OCI-LY7 (cell line): ENCODE measurements at regions not wholly inside any gene's neighbourhood (a gene's known extent, or its start where the extent isn't known, plus 50 kb on each side); places are given as distances from the start of the nearest gene placed in this dataset.

ENCODE experiments used
- BruUV-seq: library from RNA; stranded (reverse); fragments of 400-500 nt; replicated peaks from 2 replicates; lab custom pipeline; 2021; lab: Mats Ljungman, UMichigan
- CTCF ChIA-PET: fragments of 300-600 bp; sonication (Branson Sonifier 250); formaldehyde crosslinking; loops from one replicate; lab custom pipeline; 2022; ENCODE audit warnings: antibody characterized with exemption; ENCODE audit not compliant: unreplicated experiment; lab: Charles Lee
- POLR2A ChIA-PET: fragments of 300-600 bp; sonication (Branson Sonifier 250); formaldehyde crosslinking; loops from one replicate; lab custom pipeline; 2022; ENCODE audit warnings: antibody characterized with exemption; lab: Charles Lee
- DNase-seq: peaks from one replicate; pipeline ENCODE4 v3.0.0-alpha.2; 2015; ENCODE audit warnings: low spot score
- H2AFZ ChIP-seq: fragments of 200-600 bp; sonication (generic), shearing (Covaris generic); 2 replicates; pipeline ENCODE4 v1.6.1; 2014; ENCODE audit warnings: mild to moderate bottlenecking, antibody characterized with exemption, low read length, moderate library complexity
- H3K27ac ChIP-seq: fragments of 200-600 bp; sonication (generic); 2 replicates; pipeline ENCODE4 v1.5.1; 2014; ENCODE audit warnings: mixed run types, low read depth, mild to moderate bottlenecking, moderate library complexity, low read length, inconsistent platforms; ENCODE audit not compliant: poor library complexity, severe bottlenecking
- H3K36me3 ChIP-seq: fragments of 200-600 bp; sonication (generic); 2 replicates; pipeline ENCODE4 v1.6.1; 2014; ENCODE audit warnings: mild to moderate bottlenecking, antibody characterized with exemption, low read length, moderate library complexity, mixed read lengths; ENCODE audit not compliant: insufficient read depth
- H3K4me1 ChIP-seq: fragments of 200-600 bp; sonication (generic); 2 replicates; pipeline ENCODE4 v1.5.1; 2014; ENCODE audit warnings: mild to moderate bottlenecking, low read length; ENCODE audit not compliant: insufficient read depth, poor library complexity, severe bottlenecking
- H3K4me2 ChIP-seq: fragments of 200-600 bp; sonication (generic); 2 replicates; pipeline ENCODE4 v1.6.1; 2014; ENCODE audit warnings: mild to moderate bottlenecking, low read length
- H3K4me3 ChIP-seq: fragments of 200-600 bp; sonication (generic); 2 replicates; pipeline ENCODE4 v1.5.1; 2014; ENCODE audit warnings: mild to moderate bottlenecking, low read depth, low read length; ENCODE audit not compliant: poor library complexity, severe bottlenecking
- H3K79me2 ChIP-seq: fragments of 200-600 bp; sonication (generic); 2 replicates; pipeline ENCODE4 v1.6.1; 2016; ENCODE audit warnings: low read depth, mild to moderate bottlenecking, low read length, moderate library complexity, mixed read lengths; ENCODE audit not compliant: insufficient read depth
- H3K9me2 ChIP-seq: fragments of 200-600 bp; sonication (generic); 2 replicates; pipeline ENCODE4 v1.6.1; 2016; ENCODE audit warnings: mild to moderate bottlenecking, low read length, mixed read lengths; ENCODE audit not compliant: insufficient read depth
- H3K9me3 ChIP-seq: fragments of 200-600 bp; sonication (generic); 2 replicates; pipeline ENCODE4 v1.6.1; 2014; ENCODE audit warnings: mild to moderate bottlenecking, mixed run types, low read length, mixed read lengths
- H4K20me1 ChIP-seq: fragments of 200-600 bp; sonication (generic); 2 replicates; pipeline ENCODE4 v1.6.1; 2014; ENCODE audit warnings: mild to moderate bottlenecking, antibody characterized with exemption, low read length, moderate library complexity, mixed read lengths; ENCODE audit not compliant: insufficient read depth
- EZH2phosphoT487 ChIP-seq: fragments of 200-600 bp; sonication (generic); IDR thresholded peaks from 2 replicates; pipeline ENCODE4 v1.6.1; 2018; ENCODE audit warnings: low read depth, borderline replicate concordance, mild to moderate bottlenecking, mixed run types, antibody characterized with exemption, low read length, moderate library complexity, mixed read lengths
- intact Hi-C: fragments of 100-400 bp; cut with micrococcal nuclease; formaldehyde crosslinking; loops from one replicate; pipeline ENCODE4 v1.10.0; 2022; ENCODE audit not compliant: unreplicated experiment
- TF ChIP-seq, protein P1 (sequence below): fragments of 200-600 bp; sonication (generic); conservative IDR thresholded peaks from 2 replicates; pipeline ENCODE4 v1.5.1; 2014; ENCODE audit warnings: mild to moderate bottlenecking, antibody characterized with exemption, low read length, moderate library complexity, mixed read lengths

DNA sequence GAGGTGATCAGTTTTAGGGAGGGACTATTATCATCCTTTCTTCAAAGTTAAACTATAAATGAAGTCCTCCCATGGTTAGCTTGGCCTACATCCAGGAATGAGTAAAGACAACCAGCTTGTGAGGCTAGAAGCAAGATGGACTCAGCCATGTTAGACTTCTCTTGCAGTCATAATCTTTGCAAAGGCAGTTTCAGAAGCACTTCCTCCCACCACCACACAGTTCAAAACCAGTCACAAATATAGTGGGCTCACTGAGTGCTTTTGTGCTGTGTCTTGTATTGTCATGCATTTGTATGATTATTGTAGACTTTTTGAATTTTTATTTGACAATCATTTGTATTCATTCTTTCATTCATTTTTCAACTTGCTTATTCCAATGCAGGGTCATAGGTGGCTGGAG, 204.5 kb downstream of the ZNF674 start:
- no peaks in the 10 kb centered on the region for H3K9me2 ChIP-seq
- DNase-seq, result no peak
- intact Hi-C loops, result no loop called here
- H2AFZ ChIP-seq, result no peak overlapping the region
- H4K20me1 ChIP-seq, result no peaks in the 10 kb centered on the region
- TF ChIP-seq EZH2phosphoT487, result no peak
- TF ChIP-seq, protein P1, sequence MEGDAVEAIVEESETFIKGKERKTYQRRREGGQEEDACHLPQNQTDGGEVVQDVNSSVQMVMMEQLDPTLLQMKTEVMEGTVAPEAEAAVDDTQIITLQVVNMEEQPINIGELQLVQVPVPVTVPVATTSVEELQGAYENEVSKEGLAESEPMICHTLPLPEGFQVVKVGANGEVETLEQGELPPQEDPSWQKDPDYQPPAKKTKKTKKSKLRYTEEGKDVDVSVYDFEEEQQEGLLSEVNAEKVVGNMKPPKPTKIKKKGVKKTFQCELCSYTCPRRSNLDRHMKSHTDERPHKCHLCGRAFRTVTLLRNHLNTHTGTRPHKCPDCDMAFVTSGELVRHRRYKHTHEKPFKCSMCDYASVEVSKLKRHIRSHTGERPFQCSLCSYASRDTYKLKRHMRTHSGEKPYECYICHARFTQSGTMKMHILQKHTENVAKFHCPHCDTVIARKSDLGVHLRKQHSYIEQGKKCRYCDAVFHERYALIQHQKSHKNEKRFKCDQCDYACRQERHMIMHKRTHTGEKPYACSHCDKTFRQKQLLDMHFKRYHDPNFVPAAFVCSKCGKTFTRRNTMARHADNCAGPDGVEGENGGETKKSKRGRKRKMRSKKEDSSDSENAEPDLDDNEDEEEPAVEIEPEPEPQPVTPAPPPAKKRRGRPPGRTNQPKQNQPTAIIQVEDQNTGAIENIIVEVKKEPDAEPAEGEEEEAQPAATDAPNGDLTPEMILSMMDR, result no peak
- H3K79me2 ChIP-seq, result no peaks in the 10 kb centered on the region
- H3K4me2 ChIP-seq, result no peak overlapping the region
- no peaks in the 10 kb centered on the region for H3K4me1 ChIP-seq
- ChIA-PET CTCF (no interaction called here), POLR2A (no interaction called here)
- H3K4me3 ChIP-seq, result no peak overlapping the region
- no peak overlapping the region for H3K27ac ChIP-seq
- no peaks in the 10 kb centered on the region for H3K9me3 ChIP-seq
- BruUV-seq, result no TSS peak
- H3K36me3 ChIP-seq, result no peaks in the 10 kb centered on the region

DNA sequence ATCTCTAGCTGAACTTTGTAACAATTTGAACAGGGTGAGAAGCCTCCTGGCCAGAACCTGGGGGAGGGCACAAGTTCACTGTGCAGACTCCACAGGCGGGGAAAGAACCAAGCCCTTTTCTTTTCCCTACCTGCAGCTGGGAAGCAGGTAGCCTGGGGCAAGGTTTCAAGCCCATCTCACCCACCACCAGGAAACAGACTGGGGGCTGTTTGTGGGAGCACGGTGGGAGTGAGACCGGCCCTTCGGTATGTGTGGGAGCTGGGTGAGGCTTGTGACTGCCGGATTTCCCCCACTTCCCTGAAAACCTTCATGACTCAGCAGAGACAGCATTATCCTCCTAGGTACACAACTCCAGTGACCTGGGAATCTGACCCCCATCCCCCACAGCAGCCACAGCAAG, 211.7 kb downstream of the ZNF674 start:
- no peak overlapping the region for H2AFZ ChIP-seq
- no peak for DNase-seq
- BruUV-seq, result no TSS peak
- ChIA-PET CTCF (no interaction called here), POLR2A (no interaction called here)
- no peaks in the 10 kb centered on the region for H4K20me1 ChIP-seq
- no peak overlapping the region for H3K4me3 ChIP-seq
- intact Hi-C loops, result no loop called here
- no peaks in the 10 kb centered on the region for H3K4me1 ChIP-seq
- no peak overlapping the region for H3K4me2 ChIP-seq
- H3K9me2 ChIP-seq, result no peaks in the 10 kb centered on the region
- H3K79me2 ChIP-seq, result no peaks in the 10 kb centered on the region
- TF ChIP-seq, protein P1, result no peak
- TF ChIP-seq EZH2phosphoT487, result no peak
- H3K36me3 ChIP-seq, result no peaks in the 10 kb centered on the region
- H3K9me3 ChIP-seq, result no peaks in the 10 kb centered on the region
- H3K27ac ChIP-seq, result no peak overlapping the region

DNA sequence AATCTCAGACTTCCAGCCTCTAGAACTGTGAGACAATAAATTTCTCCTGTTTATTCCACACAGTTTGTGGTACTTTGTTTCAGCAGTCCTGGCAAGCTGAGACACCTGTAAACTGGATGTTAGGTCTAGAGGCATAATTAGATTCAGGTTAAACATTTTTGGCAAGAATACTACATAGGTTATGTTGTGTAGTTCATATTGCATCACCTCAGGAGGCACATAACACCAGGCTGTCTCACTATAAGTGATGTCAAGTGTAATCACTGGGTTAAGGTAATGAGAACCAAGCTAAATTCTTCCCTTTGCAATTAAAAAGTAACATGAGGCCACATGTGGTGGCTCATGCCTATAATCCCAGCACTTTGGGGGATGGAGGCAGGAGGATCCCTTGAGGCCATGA, 214.2 kb downstream of the ZNF674 start:
- POLR2A ChIA-PET, result no interaction called here

More for the DNA sequence above, 214.2 kb downstream of the ZNF674 start:
- H3K9me3 ChIP-seq, result no peaks in the 10 kb centered on the region
- no peaks in the 10 kb centered on the region for H3K4me1 ChIP-seq
- no peak overlapping the region for H3K27ac ChIP-seq
- CTCF ChIA-PET, result no interaction called here
- BruUV-seq, result no TSS peak
- H3K4me2 ChIP-seq, result no peak overlapping the region
- no peaks in the 10 kb centered on the region for H3K36me3 ChIP-seq
- H3K9me2 ChIP-seq, result no peaks in the 10 kb centered on the region
- DNase-seq, result no peak
- H4K20me1 ChIP-seq, result no peaks in the 10 kb centered on the region
- intact Hi-C loops, result no loop called here
- no peaks in the 10 kb centered on the region for H3K79me2 ChIP-seq
- TF ChIP-seq EZH2phosphoT487, result no peak
- H2AFZ ChIP-seq, result no peak overlapping the region
- H3K4me3 ChIP-seq, result no peak overlapping the region
